K562 (cell line): ENCODE measurements at regions not wholly inside any gene's neighbourhood (a gene's known extent, or its start where the extent isn't known, plus 50 kb on each side); places are given as distances from the start of the nearest gene placed in this dataset.
"Not testable (repeated sequence)": the region's sequence is repeated elsewhere in the genome, so short reads cannot be mapped to it uniquely, and the experiment has no call there.

ENCODE experiments used
- CREB1 ChIP-seq, 2 experiments: sonication (generic) in 1 of 2; formaldehyde crosslinking in 1 of 2; IDR thresholded peaks; 2 replicates each; pipeline versions ENCODE4 v1.6.1 to v1.8.0; 2012 to 2022; ENCODE audit warnings: inconsistent platforms in 1 of 2, mild to moderate bottlenecking in 1 of 2, missing genetic modification reagents in 1 of 2, moderate library complexity in 1 of 2
- NRF1 ChIP-seq, 2 experiments: fragments of 450-650 bp; IDR thresholded peaks in 1 of 2; conservative IDR thresholded peaks in 1 of 2; 2 replicates each; pipeline ENCODE4 v1.6.1; 2014; ENCODE audit warnings: mild to moderate bottlenecking in 2 of 2
- TF ChIP-seq, protein P1 (sequence below): conservative IDR thresholded peaks from 2 replicates; pipeline ENCODE4 v1.6.1; 2011; ENCODE audit warnings: low read depth, mild to moderate bottlenecking, low read length; ENCODE audit not compliant: control insufficient read depth
- TF ChIP-seq, protein P2 (sequence below): sonication (generic); formaldehyde crosslinking; IDR thresholded peaks from 2 replicates; pipeline ENCODE4 v1.8.0; 2022; ENCODE audit warnings: missing genetic modification reagents, mild to moderate bottlenecking, borderline replicate concordance

DNA sequence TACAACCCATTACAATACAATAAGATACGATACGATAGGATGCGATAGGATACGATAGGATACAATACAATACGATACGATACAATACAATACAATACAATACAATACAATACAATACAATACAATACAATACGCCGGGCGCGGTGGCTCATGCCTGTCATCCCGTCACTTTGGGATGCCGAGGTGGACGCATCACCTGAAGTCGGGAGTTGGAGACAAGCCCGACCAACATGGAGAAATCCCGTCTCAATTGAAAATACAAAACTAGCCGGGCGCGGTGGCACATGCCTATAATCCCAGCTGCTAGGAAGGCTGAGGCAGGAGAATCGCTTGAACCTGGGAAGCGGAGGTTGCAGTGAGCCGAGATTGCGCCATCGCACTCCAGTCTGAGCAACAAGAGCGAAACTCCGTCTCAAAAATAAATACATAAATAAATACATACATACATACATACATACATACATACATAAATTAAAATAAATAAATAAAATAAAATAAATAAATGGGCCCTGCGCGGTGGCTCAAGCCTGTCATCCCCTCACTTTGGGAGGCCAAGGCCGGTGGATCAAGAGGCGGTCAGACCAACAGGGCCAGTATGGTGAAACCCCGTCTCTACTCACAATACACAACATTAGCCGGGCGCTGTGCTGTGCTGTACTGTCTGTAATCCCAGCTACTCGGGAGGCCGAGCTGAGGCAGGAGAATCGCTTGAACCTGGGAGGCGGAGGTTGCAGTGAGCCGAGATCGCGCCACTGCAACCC, 2275.6 kb upstream of the TPTE start:
- TF ChIP-seq, protein P1, sequence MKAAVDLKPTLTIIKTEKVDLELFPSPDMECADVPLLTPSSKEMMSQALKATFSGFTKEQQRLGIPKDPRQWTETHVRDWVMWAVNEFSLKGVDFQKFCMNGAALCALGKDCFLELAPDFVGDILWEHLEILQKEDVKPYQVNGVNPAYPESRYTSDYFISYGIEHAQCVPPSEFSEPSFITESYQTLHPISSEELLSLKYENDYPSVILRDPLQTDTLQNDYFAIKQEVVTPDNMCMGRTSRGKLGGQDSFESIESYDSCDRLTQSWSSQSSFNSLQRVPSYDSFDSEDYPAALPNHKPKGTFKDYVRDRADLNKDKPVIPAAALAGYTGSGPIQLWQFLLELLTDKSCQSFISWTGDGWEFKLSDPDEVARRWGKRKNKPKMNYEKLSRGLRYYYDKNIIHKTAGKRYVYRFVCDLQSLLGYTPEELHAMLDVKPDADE, result not testable (repeated sequence)
- not testable (repeated sequence) for TF ChIP-seq CREB1 (IDR thresholded peaks at IDR 0.05); CREB1 (CRISPR knock-in tag; IDR thresholded peaks at IDR 0.05); NRF1 (conservative IDR thresholded peaks at IDR 0.05 in 1 of 2, IDR thresholded peaks at IDR 0.05 in 1 of 2)
- TF ChIP-seq, protein P2, sequence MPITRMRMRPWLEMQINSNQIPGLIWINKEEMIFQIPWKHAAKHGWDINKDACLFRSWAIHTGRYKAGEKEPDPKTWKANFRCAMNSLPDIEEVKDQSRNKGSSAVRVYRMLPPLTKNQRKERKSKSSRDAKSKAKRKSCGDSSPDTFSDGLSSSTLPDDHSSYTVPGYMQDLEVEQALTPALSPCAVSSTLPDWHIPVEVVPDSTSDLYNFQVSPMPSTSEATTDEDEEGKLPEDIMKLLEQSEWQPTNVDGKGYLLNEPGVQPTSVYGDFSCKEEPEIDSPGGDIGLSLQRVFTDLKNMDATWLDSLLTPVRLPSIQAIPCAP (CRISPR knock-in tag), result not testable (repeated sequence)
